DND-41 (cell line): ENCODE measurements at regions not wholly inside any gene's neighbourhood (a gene's known extent, or its start where the extent isn't known, plus 50 kb on each side); places are given as distances from the start of the nearest gene placed in this dataset.
"Not testable (repeated sequence)": the region's sequence is repeated elsewhere in the genome, so short reads cannot be mapped to it uniquely, and the experiment has no call there.

Experiments used
- CTCF ChIP-seq: IDR thresholded peaks from 2 replicates; pipeline ENCODE4 v1.5.1; 2012; ENCODE audit warnings: borderline replicate concordance, low read length, moderate library complexity, mild to moderate bottlenecking; ENCODE audit not compliant: poor library complexity, severe bottlenecking; ENCODE audit errors: extremely low read depth
- EZH2 ChIP-seq: IDR thresholded peaks from 3 replicates; pipeline ENCODE4 v1.6.1; 2012; ENCODE audit warnings: borderline replicate concordance, low read depth, mild to moderate bottlenecking, moderate library complexity, low read length, inconsistent platforms; ENCODE audit not compliant: severe bottlenecking

- TF ChIP-seq EZH2, CTCF: not testable (repeated sequence)
These were observed 82.3 kb downstream of the SYT15B start for GRCh38 chr10:47680848-47681637.
